NCI-H2196 treated with DMSO at 0.1 percent for 48 hours (cell line): ENCODE measurements at regions not wholly inside any gene's neighbourhood (a gene's known extent, or its start where the extent isn't known, plus 50 kb on each side); places are given as distances from the start of the nearest gene placed in this dataset.
"Not testable (repeated sequence)": the region's sequence is repeated elsewhere in the genome, so short reads cannot be mapped to it uniquely, and the experiment has no call there.

ENCODE experiments used
- DNase-seq: peaks from one replicate; lab custom pipeline; 2025; ENCODE audit not compliant: unreplicated experiment; lab: John Stamatoyannopoulos, UW

DNA sequence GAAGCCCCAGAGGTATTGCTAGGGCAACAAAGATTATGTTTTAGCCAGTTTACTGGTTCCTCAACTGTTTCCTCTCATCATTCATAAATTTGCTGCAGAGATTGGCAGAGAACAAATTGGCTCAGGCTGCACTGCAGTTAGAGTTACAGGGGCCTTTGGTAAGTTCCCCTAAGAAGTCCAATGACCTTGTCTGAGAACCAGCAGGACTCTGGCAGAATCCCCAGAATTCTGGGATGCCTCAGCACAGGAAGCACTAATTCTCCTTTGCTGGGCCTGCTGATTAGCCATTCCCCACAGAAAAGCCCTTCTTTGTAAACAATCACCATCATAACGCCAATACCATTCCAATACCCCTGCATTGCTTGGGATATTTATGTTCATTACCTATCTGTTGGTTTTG lies 151.3 kb downstream of the USP46 start:
- DNase-seq: no peak

DNA sequence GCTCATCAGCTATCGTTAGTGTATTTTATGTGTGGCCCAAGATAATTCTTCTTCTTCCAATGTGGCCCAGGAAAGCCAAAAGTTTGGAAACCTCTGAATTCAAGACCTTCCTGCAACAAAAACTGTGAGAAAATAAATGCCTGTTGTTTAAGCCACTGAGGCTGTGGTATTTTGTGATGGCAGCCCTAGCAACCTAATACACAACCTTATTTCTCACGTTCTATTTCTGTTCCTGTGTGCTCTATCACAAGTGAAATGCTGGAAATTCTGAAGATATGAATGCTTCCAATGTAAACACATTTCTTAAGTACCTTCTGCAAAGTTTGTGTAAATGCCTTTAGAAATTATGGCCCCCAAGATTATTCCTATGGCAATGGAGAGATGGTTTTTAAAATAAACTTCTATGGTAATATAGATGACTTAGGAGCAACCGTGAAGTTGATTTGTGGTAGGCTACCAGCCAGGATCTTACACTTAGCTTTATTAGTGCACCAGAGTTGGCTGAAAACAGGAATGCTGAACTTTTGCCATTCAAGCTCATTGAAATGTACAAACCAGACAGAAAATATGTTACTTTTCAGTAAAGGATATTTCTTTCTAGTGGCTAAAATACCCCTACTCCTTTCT lies 148.0 kb downstream of the USP46 start:
- DNase-seq: no peak

- no peak for DNase-seq
These were observed 147.3 kb downstream of the USP46 start for GRCh38 chr4:52511825-52512224.

- DNase-seq: no peak
These were observed 146.8 kb downstream of the USP46 start for GRCh38 chr4:52512291-52512690.

GRCh38 chr4:52522093-52522492 lies 137.0 kb downstream of the USP46 start:
- DNase-seq: not testable (repeated sequence)

- DNase-seq: no peak
These were observed 129.1 kb downstream of the USP46 start for GRCh38 chr4:52529983-52530382.

DNA sequence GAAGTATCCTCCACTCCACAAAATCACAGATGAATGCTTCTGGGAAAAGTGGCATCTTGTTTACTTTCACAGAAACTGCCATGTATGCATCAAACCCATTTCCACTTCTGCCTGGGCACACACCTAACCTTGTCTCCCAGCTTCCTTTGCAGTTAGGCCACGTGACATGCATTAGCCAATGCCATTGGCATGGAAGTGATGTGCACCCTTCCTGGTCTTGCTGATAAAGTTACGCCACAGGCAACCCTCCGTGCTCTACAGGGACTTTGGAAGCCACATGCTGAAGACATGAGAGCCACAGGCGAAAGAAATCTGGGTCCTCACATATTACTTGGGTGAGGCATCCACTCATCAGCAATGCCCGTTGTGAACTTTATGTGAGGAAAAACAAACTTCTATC lies 123.3 kb downstream of the USP46 start:
- no peak for DNase-seq
